ENCODE measurements at regions not wholly inside any gene's neighbourhood (a gene's known extent, or its start where the extent isn't known, plus 50 kb on each side); places are given as distances from the start of the nearest gene placed in this dataset.
"Not testable (repeated sequence)": the region's sequence is repeated elsewhere in the genome, so short reads cannot be mapped to it uniquely, and the experiment has no call there.

DNA sequence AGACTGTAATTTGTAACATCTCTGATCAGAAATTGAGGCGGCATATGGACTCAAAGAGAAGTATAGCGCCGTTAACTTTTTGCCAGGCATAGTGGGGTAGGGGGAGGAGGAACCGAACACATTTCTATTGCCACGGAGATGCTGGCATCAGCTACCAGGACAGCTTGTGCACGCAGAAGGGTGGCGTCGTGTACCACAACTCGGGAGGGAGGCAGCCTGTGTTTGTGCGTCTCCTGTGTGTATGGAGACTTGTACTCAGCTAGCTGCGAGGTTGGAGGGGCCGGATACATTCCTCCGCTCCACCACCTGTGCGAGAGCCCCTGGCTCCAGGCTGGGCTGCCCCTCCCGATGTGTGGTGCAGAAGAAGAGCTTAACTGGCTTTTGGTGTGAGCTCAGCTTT lies 634.8 kb downstream of the TYW1 start:
- DNase-seq, result no peak

DNA sequence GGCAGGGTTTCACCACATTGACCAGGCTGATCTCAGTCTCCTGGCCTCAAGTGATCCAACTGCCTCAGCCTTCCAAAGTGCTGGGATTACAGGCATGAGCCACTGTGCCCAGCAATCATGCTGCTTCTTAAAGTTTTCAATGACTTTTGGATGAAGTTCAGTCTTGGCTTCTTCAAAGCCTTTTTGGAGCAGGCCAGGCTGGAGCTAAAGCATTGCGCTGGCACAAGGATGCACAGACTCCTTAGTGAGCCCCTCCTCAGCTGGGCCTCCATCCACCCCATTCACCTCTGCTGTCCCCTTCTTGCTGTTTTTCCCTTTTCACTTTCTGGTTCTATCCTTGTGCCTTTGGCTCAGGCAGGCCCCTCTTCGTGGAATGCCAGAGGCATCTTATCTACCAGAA lies 638.6 kb downstream of the TYW1 start:
- DNase-seq, result no peak

- no peak for DNase-seq
Measured at GRCh38 chr7:67636348-67637022, 639.9 kb downstream of the TYW1 start.

DNA sequence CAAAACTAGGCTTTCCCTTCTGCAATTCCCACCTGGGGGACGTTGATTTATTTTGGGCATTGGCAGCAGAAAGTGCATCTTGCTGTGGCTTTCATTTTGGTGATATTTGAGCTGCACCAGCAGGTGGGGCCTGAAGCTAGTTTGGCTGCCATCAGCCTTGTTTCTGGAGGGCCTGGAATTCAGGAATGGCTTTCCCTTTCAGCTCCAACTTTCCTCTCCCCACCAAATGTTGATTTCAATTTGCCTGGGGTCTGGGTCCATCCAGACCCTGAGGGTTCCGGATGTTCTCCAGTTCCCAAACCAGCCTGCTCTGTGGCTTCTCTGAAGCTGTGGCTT lies 640.4 kb downstream of the TYW1 start:
- DNase-seq, result no peak

GRCh38 chr7:67642542-67642941 lies 645.9 kb downstream of the TYW1 start:
- DNase-seq, result not testable (repeated sequence)

GRCh38 chr7:67644151-67644550 lies 647.5 kb downstream of the TYW1 start:
- no peak for DNase-seq

DNA sequence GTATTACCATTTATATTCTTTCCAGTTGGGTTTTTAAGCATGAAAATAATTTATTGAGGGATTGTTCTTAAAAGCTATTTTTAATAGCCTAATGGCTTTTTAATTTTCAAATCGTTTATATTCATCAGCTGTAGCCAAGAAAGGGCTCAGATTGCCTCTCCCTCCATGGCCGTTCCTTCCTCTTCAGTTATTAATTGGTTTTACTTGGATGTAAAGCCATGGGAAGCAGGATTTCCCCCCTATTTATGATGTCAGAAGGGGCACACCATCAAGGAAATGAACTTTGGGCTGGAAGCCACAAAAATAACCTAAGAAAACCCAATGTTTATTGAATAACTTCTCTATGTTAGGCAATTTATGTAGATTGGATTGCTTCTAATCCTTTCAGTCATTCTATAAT lies 656.3 kb downstream of the TYW1 start:
- no peak for DNase-seq

GRCh38 chr7:67653856-67654454 lies 657.3 kb downstream of the TYW1 start:
- no peak for DNase-seq

- DNase-seq, result no peak
Measured at GRCh38 chr7:67654642-67655041, 658.0 kb downstream of the TYW1 start.

GRCh38 chr7:67655168-67655567 lies 658.5 kb downstream of the TYW1 start:
- DNase-seq, result no peak

DNA sequence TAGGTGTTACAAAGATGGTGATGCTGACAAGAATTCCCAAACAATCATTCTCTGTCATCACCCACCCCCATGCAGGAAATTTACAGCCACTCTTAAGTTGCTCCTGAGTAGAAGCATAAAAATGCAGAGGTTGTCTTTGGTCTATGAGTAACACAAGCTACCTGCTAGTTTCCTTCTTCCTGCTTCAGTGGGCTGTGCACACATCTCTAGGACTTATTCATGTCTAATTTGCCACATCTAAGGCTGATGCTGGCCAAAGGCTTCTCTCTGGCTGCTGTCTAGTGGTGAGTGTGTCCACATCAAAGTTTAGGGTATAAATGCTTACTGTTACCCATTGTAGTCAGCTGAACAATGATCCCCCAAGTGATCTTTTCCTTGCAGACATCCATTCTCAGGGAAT lies 662.5 kb downstream of the TYW1 start:
- DNase-seq, result no peak

DNA sequence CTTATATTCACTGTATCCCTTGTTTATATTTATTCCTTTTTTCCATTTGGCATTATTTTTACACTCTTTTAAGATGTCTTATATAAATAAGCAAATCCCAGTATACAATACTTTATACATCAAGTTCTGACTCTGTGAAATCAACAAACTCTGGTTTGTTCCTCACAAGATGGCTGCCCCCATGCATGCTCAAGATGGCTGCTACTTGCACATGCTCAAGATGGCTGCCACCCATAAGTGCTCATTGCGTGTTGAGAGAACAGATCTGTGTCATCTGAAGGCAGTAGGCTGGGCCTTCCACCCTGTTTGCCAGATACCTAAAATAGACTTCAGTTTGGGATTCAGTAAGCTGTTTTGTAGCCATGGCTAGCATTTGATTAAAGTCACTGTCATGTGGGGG lies 666.2 kb downstream of the TYW1 start:
- DNase-seq, result no peak

- no peak for DNase-seq
Measured at GRCh38 chr7:67663644-67664043, 667.0 kb downstream of the TYW1 start.

GRCh38 chr7:67666359-67666758 lies 669.7 kb downstream of the TYW1 start:
- not testable (repeated sequence) for DNase-seq

- DNase-seq, result no peak
Measured at GRCh38 chr7:67671006-67671548, 674.4 kb downstream of the TYW1 start.

GRCh38 chr7:67673861-67674260 lies 677.2 kb downstream of the TYW1 start:
- no peak for DNase-seq

GRCh38 chr7:67674862-67675261 lies 678.2 kb downstream of the TYW1 start:
- DNase-seq, result not testable (repeated sequence)

DNA sequence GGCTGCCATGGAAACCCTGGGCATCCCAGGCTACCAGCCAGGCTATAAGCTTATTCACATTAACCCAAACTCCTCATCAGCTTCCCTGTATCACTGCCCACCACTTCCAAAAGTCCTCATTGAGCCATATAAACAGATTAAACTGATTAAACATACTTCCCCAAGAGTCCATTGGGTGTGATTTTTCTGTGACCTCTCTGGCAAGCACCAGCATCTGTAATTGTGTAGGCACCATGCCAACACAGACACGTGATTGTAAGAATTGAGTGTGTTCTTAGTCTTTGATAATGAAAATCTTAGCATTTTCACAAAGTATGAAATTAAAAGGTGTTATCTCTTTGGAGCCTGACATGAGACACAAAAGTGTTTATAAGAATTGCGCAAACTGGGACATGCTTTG lies 679.3 kb downstream of the TYW1 start:
- no peak for DNase-seq

DNA sequence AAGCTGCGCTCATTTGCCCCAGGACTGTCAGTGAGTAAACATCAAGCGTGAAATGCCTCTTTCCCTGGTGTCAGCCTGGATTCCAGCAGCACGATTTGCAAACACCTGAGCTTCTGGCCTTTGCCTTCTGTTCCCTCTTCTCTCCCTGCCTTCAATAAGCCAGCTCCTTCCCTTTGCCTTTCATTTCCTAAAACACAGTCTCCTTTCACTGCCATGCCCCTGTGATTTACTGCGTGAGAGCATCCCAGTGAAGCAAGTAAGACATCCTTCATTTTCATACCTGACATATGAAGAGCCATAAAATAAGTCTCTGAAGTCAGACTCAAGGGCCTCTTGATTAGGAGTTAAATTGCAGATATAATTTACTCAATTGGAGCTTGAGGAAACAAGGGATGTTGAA lies 681.8 kb downstream of the TYW1 start:
- DNase-seq, result no peak

DNA sequence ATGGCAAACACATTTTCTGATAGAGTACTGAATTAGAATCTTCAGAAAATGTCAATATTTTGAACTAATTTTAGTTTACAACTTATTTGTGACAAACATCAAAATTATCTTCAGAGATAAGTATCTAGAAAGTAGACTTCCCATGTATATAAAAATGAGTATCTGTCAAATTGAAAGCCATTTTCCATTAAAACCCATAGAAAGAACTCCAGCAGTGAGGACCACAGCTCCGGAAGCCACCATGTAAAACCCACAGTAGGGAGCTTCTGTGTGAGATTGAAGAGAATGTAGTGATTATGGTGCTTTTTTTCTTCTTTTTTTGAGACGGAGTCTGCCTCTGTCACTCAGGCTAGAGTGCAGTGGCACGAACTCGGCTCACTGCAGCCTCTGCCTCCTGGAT lies 687.0 kb downstream of the TYW1 start:
- no peak for DNase-seq

DNA sequence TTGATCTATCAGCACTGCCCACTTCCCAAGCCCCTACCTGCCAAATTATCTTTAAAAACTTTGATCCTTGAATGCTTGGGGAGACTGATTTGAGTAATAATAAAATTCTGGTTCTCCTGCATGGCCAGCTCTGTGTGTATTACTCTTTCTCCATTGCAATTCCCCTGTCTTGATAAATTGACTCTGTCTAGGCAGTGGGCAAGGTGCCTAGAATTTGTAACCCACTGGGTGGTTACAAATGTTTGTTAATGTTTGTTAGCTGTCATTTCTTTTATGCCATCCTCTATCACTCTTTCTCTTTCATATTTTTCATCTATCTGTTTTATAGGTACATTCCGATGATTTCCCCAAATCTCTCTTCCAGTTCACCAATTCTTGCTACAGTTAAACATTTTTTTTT lies 694.1 kb downstream of the TYW1 start:
- DNase-seq, result no peak

GRCh38 chr7:67692425-67692824 lies 695.8 kb downstream of the TYW1 start:
- DNase-seq, result no peak

DNA sequence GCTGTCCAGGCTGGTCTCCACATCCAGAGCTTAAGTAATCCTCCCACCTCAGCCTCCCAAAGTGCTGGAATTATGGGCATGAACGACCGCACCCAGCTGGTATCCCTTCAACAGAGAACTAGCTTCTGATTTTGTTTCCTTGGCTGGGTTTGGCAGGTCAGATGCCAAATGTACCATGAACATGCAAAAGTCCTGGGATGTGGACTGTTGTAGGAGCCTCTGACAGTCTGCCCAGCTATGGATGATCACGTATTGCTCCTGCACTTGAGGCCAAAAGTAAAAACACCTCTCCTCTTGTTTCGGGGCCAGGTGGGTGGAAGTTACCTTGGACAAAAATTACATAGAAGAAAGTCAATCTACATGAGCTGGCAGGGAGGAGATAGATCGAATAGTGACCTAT lies 699.5 kb downstream of the TYW1 start:
- no peak for DNase-seq

GRCh38 chr7:67696878-67697277 lies 700.2 kb downstream of the TYW1 start:
- no peak for DNase-seq

DNA sequence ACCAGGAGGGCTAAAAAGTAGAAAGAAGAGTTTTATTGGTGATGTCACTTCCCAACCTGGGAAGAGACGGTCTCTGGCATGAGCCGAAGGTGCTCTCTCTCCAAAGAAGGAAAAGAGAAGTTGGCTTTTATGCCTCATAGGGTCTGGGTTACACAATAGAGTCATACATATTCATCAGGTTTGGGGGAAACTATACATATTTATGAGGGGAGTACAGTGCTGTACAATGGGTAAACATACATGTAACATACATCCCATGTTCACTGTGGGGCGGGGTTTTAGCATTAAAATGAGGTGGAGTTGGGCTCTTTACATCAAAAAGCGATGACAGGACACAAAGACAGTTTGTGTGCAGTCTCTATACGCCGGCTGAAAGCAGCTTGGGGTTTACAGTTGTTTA lies 701.7 kb downstream of the TYW1 start:
- no peak for DNase-seq

All from stimulated activated CD4-positive, alpha-beta T cell treated with anti-CD3 and anti-CD28 coated beads, Interleukin-2, amount 100 ng/mL, for 24 hours (primary cell).